ENCODE measurements at regions not wholly inside any gene's neighbourhood (a gene's known extent, or its start where the extent isn't known, plus 50 kb on each side); places are given as distances from the start of the nearest gene placed in this dataset.

- no peak for TF ChIP-seq CTCF (IDR thresholded peaks at IDR 0.05)
- TF ChIP-seq POLR2A (IDR thresholded peaks at IDR 0.05) = no peak
Observed at GRCh38 chr20:23148731-23149570, 62.8 kb upstream of the CD93 start.
